ENCODE measurements at regions not wholly inside any gene's neighbourhood (a gene's known extent, or its start where the extent isn't known, plus 50 kb on each side); places are given as distances from the start of the nearest gene placed in this dataset.

DNA sequence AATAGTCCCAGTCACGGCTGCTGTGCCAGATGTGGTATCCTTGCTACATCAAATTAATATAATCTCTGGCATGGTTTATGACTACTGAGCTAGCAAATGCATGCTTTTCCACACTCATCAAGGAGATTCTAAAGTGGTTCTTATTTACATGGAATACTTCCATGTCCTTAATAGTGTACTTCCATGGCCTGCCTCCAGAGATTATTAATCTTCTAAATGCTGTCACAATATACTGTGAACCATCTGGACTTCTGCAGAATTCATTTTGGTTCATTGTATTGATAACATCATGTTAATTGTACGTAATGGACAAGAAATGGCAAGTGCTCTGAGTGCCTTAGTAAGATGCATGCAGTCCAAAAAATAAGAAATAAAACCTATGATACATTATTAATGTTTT lies 230.8 kb downstream of the NUAK1 start:
- no peak for DNase-seq

DNA sequence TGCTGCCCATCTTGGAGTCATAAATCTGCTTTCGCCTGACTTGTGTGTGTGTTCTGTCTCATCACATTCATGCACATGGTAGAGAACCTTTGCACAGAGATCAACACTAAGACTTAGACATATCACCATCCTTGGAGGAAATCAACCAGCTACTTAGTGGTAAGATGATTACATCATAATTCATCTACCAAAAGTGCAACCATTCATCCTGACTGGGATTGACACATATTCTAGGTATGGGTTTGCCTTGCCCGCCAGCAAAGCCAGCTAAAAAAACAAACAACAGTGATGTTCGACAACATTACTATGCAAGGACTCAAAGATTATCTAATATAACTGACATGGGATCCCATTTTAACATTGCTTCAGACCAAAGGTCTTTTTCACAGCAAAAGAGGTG lies 228.7 kb downstream of the NUAK1 start:
- DNase-seq: no peak

DNA sequence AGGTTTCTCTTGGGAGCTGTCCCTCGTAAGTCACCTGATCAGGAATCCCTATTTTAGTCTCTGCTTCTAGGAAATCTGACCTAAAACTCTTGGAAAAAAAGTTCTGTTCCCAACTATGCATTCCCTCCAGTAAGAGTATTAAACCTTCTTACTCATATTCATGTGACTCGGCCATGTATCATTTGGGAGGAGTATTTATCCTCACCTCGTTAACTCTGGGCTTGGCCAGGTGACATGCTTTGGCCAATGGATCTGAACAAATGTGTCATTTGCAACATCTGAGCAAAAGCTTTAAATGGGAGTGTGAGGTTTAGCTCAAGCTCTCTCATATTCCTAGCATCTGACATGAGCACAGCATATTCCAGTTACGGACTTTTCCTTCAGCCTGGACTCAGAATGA lies 226.8 kb downstream of the NUAK1 start:
- no peak for DNase-seq

DNA sequence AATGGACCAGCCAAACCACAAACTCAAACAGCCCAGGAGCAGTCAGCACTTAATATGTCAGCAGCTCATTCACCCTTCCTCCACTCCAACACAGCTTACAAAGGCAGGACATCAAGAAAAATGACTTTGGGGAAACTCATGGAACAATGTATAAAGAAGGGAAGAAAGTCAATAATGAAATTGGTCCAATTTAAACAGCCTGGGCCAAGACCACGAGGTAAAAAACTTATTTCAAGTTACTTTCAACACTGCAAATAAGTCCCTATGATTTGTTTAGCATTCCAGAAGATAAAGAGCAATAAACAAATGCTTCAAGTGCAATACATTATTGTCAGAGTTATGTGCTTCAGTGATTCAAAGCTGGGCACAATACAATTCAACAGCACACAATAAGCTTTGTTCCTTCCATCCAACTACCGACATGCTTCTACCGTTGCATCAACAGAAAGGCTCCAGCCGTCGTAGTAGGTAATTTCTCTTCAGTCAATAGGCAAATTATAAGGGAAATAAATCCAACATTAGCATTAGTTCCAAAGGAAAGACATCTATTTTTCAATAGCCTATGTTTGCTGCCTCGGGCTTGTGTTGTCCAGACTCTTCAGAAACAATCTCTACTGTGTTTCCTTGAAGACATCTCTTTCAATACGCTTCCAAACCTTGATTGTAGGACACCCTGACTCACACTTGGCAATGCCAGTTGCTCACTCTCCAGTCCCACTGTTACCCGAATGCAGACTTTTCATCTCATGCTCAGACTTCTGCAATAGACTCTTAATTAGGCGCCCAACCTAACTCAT lies 225.7 kb downstream of the NUAK1 start:
- DNase-seq: no peak

DNA sequence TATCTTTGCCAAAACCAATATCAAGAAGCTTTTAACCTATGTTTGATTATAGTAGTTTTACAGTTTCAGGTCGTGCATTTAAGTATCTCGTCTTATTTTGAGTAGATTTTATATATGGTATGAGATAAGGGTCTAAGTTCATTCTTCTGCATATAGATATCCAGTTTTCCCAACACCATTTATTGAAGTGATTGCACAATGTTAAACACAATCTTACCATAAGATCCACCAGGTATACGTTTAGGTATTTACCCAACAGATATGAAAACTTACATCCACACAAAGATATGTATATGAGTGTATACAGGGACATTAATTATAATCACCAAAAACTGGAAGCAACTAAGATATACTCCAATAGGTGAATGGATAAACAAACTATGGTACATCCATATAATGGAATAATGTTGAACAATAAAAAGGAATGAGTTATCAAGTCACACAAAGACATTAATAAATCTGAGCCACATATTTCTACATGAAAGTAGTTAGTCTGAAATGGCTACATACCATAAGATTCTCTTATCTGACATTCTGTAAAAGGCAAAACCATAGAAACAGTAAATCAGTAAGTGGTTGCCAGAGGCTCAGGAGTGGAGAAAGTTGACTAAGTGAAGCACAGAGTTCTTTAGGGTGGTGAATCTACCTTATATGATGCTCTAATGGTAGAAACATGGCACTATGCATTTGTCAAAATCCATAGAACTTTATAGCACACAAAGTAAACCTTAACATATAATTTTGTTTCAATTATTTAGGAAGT lies 222.6 kb downstream of the NUAK1 start:
- no peak for DNase-seq

DNA sequence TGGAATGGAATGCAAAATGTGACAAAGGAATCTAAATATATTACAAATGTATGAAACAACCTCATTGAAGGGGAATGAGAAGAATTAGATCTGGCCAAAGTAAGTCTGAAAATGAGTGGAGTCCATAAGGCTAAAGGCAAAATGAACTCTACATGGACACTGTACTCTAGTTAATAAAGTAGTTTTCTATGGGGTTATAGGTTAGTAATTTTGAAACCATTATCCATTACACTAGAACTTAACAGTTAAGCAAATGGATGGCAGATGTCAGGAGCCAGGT lies 222.1 kb downstream of the NUAK1 start:
- DNase-seq: no peak

DNA sequence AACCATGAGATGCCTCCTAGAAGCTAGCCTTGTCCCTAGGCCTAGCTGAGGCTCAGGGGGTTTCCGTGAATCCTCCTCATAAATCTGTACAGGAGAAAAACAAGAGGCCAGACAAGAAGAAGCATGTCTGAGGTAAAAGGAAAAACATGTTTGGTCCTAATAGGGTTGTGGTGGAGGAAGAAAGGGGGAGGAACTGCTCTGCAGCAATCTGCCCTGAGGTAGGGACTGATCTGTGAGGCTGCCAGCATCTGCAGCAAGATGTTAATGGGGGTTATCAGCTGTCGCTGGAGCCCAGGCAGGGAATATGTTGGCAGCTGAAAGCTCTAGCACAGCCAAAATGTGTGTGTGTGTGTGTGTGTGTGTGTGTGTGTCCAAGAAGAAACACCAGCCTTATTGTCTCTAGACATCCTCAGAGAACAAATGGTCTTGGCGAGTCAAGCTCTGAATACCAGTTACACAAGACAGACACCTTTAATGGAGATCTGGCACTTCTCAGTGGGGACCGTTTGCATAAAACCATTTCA lies 218.5 kb downstream of the NUAK1 start:
- no peak for DNase-seq

DNA sequence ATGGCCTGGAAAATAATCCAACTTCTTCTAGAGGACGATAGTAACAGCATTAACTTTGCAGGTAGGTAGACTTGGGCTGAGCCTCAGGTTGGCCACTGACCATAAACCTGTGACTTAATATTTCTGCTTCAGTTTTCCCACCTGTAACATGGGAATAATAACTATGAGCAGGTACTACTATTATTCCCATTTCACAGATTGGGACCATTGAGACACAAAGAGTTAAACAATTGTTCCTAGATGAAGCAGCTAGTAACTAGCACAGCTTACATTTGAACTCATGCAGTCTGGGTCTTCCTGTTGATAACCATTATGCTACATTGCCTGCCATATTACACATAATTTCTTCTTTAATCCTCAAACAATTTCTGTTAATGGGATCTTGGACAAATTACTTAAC lies 217.7 kb downstream of the NUAK1 start:
- DNase-seq: no peak

DNA sequence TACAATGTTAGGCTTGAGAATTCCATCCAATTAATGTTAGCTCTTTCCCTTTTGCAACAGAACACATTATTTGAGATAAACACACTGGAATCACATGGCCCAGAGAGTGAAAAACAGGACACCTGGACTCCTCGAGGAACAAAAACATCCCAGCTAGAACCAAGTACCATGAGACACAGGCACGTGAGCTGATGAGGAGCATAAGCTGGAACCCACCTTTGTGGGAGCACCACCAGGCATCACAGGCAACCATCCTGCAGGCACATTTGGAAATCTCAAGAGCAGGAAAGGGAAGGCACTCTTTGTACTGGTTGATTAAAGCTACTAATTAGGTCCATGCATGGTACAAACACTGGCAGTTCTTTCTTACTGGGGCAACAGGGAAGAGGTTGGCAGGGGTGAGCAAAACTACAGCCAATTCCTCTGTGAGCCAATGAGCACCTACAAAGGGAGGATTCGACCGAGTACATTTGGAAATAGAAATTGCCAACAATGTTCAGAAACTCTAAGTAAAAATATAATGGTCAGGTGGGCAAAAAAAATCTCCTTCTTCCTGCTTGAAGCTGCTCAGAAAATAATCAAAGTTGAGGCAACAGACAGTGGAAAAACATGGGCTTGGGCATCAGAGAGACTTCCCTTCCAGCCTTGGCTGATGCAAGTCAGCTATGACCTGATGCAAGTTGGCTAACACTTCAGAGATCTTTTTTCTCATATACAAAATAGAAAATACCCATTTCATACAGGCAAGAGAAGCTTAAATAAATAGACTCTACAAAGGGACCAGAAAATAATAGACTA lies 216.7 kb downstream of the NUAK1 start:
- DNase-seq: no peak

DNA sequence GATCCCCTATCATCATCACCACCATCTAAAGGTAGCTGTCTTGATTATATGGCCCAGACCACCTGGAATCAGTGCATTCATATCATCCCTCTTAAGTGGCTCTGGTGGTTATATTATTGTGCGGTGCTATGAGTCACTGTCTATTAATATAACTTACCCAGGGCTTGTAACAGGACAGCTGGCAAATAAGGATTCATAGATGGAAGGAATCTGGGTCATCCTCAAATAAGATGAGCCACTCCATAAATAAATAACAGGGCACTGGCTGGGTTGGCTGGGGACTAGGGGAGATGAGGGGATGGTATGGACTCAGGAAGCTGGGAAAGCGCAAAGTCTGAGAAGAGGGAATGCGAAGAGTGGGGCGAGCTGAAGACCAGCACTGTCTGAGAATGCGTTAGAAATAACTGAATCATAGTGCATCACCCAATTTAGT lies 216.1 kb downstream of the NUAK1 start:
- peak; percentile 48 for DNase-seq

DNA sequence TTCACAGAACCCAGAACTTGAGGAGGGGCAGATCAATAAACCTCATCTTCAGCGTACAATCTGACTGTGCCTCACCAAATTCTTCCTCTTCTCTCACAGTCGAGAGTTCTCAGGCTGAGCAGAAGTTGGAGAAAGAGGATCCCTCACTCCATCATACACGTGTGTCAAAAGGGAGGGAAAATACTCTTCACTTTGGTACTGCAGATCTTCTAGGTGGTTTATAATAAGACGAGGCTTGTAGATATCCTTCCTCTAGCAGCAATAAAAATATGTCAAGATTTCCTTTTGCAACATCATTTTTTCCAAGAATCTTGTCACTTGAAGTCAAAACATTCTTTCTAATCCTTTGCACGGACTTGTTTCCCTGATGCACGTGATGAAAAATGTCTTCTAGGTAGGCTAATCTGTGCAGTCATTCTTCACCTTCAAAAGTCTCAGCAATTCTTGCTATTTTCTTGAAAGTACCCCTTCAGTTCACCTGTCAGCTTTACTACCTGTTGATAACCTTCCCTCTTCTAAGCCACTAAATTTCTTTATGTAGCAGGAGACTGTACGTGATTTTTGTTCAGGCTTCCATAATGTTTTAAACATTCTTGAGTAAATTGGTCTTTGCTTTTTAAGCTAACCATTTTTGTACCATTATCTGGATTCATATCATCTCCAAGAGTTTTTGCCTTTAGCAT lies 214.1 kb downstream of the NUAK1 start:
- DNase-seq: no peak

DNA sequence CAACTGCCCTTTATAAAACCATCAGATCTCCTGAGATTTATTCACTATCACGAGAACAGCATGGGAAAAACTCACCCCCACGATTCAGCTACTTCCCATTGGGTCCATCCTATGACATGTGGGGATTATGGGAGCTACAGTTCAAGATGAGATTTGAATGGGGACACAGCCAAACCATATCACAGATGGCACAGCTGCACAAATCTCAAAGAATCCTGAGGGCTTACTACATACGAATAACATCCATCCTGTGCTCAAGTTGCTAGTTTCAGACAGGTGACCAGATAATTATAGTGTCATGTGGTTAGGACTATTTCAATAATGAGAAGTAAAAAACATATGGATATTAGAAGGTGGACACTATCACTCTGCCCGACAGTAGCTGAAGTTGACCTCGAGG lies 211.2 kb downstream of the NUAK1 start:
- DNase-seq: no peak

DNA sequence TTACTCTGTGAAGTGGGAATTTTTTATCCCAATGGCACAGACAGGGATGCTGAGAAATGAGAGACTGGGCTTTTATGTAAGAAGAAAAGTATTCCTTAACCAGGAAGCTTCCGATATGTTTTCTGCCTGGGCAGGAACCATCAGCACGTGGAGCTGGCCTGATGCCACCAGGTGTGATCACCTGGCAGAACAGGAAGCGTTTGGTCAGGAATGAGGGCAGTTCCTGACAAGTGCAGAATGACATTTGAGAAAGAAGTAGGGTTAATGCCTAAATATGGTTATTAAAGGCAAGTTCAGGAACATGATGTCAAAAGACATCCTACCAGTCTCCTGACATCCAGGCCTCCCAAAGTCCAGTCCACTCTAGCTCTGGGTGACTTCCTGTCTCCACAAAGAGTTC lies 210.3 kb downstream of the NUAK1 start:
- no peak for DNase-seq

DNA sequence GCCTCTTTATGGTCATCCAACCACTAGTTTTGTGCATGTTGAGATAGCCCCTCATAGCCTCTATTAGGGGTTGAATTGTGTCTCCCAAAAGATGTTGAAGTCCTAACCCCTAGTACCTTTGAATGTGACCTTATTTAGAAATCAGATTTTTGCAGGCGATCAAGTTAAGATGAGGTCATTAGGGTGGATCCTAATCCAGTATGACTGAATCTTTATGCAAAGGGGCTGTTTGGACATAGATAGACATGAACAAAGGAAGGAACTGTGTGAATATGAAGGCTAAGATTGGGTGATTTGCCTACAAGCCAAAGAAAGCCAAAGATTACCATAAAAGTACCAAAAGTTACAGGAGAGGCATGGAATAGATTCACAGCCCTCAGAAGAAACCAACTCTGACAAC lies 209.6 kb downstream of the NUAK1 start:
- DNase-seq: no peak

DNA sequence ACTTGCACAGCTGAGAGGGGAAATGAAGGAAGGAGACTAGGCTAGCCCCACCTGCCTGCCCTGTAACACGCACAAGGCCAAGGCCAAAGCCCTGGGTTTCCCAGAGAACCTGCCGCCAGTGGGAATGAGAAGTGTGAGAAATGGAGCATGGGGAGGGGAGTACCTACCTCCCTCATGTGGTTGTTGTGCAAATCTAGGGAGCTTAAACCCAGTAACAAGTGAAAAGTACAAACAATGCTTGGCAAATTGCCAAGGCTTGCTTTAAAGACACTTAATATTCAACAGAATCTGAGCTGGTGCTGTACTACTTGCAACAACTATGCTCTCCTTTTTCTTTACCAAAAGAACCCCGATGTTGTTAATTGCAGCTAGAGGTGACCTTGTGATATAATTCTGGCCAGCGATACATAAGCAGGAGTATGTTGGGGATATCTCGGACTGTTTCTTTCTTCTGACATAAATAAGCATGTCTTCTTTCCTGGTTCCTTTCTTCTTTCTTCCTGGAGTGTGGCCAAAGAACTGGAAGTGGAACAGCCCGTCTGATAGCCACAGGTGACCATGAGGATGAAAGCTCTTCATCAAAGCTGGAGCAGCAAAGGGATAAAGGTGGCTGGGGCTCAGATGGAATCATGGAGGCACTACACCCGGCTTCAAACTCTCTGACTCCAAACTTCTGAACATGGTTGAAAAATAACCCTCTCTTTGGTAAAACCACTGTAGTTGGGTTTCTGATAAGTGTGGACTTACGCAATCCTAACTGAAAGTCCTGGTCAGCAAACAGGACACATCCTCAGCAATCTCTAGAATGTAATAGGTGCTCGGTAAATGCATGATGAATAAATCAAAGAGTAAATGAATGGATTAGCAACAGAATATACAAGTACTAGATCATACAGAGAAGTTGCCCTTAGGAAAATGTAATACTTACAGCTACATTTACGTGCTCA lies 207.9 kb downstream of the NUAK1 start:
- no peak for DNase-seq

DNA sequence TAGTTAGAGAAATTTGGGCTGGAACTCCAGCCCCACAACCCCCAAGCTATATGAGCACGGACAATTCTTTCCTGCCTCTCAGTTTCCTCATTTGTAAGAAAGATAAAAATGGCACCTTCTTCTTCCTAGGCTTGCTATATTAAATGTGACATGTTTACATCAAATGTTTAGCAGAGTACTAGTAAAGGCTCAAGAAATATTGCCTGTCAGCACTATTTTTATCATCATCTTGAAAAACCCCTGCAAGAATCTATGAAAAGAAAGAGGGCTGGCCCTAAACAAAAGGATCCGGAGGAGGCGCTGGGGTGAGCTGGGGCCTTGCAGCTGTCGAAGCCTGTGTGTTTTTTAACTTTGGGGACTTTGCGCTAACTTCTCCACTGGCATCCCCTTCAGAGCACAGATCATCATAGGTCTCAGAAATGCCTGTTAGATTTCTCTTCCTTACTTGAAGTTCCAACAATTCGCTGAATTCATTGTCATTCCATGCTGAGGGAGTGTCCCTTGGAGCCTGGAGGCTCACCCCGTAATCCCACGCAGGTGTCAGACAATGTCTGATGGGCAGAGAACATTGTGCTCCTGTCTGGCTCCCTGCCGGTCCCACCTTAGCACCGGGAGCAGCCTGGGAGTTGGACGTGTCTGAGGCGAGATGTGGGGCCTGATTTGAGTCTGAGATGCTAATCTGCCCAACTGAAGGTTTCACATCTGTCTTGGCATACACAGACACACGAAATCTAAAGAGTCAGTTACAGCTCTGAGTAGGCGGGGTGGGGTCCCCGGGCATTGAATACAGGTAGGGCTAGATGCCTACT lies 206.8 kb downstream of the NUAK1 start:
- DNase-seq: no peak

DNA sequence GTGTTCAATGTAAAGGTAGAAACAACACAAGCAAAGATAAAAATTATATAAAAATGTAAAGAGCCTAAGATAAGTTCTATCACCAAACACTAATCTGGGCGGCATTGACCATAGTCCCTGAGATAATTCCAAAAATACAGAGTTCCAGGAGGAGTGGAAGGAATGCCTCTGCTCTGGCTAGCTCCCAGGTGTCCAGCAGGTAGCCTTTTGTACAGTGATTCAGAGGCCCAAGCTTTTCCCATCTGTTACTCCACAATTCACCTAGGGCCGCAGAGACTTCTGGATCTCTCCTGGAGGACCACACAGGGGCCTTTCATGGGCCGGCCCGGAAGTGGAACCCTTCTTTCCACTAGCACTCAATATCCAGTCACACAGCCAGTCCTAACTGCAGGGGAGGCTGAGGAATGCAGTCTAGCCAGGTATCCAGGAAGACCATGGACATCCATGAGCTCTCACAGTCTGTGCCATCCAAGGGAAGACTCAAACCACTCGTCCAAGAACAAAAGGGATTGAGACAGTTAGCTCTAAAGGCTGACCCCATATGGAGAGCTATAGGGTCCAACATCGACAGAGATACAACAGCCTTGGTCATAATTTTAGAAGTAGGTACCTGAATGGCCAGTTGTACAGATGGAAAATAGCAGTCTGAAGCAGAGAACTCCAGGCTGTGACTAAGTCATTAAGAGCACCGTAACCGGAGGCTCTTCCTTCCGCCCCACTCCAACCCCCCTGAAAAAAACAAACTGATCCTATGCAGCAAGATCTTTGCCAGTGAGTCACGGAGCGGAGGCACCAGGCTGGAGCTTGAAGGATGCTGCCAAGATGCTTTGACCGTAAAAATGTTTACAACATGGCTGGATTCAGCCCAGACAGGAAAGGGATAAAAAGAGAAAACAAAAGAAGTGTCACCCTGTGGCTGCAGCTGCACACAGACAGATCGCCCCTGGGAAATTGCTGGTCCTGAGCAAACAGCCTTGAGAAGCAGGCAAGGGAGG lies 204.8 kb downstream of the NUAK1 start:
- no peak for DNase-seq

DNA sequence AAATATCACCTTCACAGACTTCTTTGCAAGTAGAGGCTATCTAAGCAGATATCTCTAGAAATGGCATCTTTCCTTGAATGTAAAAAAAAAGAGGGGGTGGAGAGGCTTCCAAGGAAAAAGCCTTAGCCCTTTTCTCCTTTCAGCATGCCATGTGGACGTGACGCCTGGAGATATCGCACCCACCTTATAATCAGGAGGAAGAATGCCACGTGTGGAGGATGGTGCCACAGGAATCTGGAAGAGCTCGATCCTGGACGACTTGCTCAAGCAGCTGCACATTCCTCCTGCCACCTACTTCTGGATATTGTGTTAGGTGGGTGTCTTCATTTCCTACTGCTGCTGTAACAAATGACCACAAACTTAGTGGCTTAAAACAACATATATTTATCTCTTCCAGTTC lies 203.6 kb downstream of the NUAK1 start:
- DNase-seq: no peak

DNA sequence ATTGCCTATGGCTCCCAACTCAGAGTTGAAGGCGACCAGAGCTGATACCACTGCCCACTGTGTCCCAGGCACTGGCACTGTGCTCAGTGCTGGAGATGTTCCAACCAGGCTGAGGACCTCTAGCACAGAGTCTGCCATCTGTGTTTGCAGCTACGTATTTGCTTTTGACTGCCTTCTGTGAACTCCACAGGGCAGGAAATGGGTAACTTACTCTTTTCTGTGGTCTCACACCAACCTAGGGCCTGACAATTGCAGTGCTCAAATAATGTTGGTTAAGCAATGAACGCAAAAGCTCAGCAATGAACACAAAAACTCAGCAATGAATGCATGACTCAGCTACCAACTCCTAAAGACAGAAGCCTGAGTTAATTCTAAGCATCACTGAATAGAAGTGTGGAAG lies 202.8 kb downstream of the NUAK1 start:
- no peak for DNase-seq

DNA sequence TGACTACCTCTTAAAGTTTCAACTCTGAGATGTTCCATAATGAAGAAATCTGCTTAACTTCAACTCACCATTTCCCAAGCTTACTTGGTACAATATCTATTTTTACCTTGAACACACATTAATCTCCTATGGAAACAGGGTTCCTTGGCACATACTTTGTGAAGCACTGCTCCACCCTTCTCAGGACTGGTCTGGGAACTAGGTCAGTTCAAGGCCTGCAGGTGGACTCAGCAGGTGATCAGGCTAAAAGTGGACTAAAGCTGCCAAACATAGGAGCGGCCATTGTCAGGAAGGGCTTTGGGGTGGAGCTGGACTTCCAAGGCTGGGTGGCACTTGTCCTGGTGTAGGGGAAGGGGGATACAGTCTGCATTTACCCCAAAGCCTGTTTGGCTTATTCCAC lies 202.3 kb downstream of the NUAK1 start:
- no peak for DNase-seq

Measured in NCI-H345 (cell line).